ENCODE measurements at regions not wholly inside any gene's neighbourhood (a gene's known extent, or its start where the extent isn't known, plus 50 kb on each side); places are given as distances from the start of the nearest gene placed in this dataset.

- Histone ChIP-seq H3K9me2 (ENCODE audit: insufficient read depth) (no peaks in the 10 kb centered on the region), H3K27ac (ENCODE audit: low read depth) (no peak overlapping the region), H2AFZ (no peak overlapping the region), H3F3A (replicated peaks; ENCODE audit: low read depth) (no peaks in the 10 kb centered on the region), H3K79me2 (replicated peaks; ENCODE audit: insufficient read depth) (no peaks in the 10 kb centered on the region), H3K4me1 (ENCODE audit: insufficient read depth) (peaks cover 14% of the 10 kb centered on the region), H4K20me1 (replicated peaks; ENCODE audit: insufficient read depth) (no peaks in the 10 kb centered on the region), H3K36me3 (ENCODE audit: insufficient read depth) (no peaks in the 10 kb centered on the region), H3K4me2 (no peak overlapping the region), H3K27me3 (ENCODE audit: insufficient read depth) (peaks cover 7% of the 10 kb centered on the region; the same call in 1 of the 2 replicates), H3K4me3 (no peak overlapping the region)
- no peak for ATAC-seq
- Mint-ChIP-seq H3K4me1 (peaks cover 27% of the 10 kb centered on the region), H3K9me3 (no peaks in the 10 kb centered on the region), H3K4me3 (no peak overlapping the region), H3K27me3 (ENCODE audit: insufficient read depth, low read depth, poor library complexity) (peaks cover 12% of the 10 kb centered on the region), H3K36me3 (ENCODE audit: low read depth) (no peaks in the 10 kb centered on the region), H3K27ac (no peak overlapping the region)
- TF ChIP-seq JUNB (IDR thresholded peaks at IDR 0.05; ENCODE audit: unreplicated experiment) (no peak), REST (IDR thresholded peaks at IDR 0.05; ENCODE audit: unreplicated experiment) (no peak), NANOG (IDR thresholded peaks at IDR 0.05; ENCODE audit: borderline replicate concordance) (no peak), CREB1 (CRISPR knock-in tag; IDR thresholded peaks at IDR 0.05; ENCODE audit: low read depth) (no peak), EZH2 (IDR thresholded peaks at IDR 0.05; ENCODE audit: low read depth, unreplicated experiment) (no peak), ETS1 (IDR thresholded peaks at IDR 0.05) (no peak), ZNF462 (CRISPR knock-in tag; IDR thresholded peaks at IDR 0.05) (no peak), POLR2AphosphoS5 (IDR thresholded peaks at IDR 0.05; ENCODE audit: low read depth) (no peak), EZH2phosphoT487 (IDR thresholded peaks at IDR 0.05; ENCODE audit: unreplicated experiment) (no peak)
- DNase-seq (ENCODE audit: low spot score), result no peak
Measured at GRCh38 chr11:123366924-123367323, 63.1 kb upstream of the GRAMD1B start.
